Liver (tissue), 8 donors: ENCODE measurements at regions not wholly inside any gene's neighbourhood (a gene's known extent, or its start where the extent isn't known, plus 50 kb on each side); places are given as distances from the start of the nearest gene placed in this dataset. TPM values are rescaled to one million over a fixed set of nuclear protein-coding genes. Genes with fewer than 3 reads are reported as not detected.
A peak's percentile ranks its signal among the peaks of the same experiment; 100 is the strongest.
"Not testable (repeated sequence)": the region's sequence is repeated elsewhere in the genome, so short reads cannot be mapped to it uniquely, and the experiment has no call there.

Experiments used
- DNase-seq: peaks from one replicate; pipeline ENCODE4 v3.0.0-alpha.2; 2017; ENCODE audit warnings: low spot score
- H3K27ac ChIP-seq, 2 donors: one replicate each; pipeline ENCODE4 v1.7.0; 2013; ENCODE audit warnings: inconsistent platforms in 2 of 2, low read length in 2 of 2, control low read depth in 1 of 2, low read depth in 1 of 2, mild to moderate bottlenecking in 1 of 2
- H3K27me3 ChIP-seq, 4 donors: one replicate each; pipeline versions ENCODE4 v1.6.1 to v1.7.0; 2013; ENCODE audit warnings: low read length in 3 of 4, inconsistent platforms in 1 of 4, mild to moderate bottlenecking in 1 of 4, moderate library complexity in 1 of 4; ENCODE audit not compliant: control insufficient read depth in 4 of 4, insufficient read depth in 4 of 4
- H3K36me3 ChIP-seq, 4 donors: one replicate each; pipeline versions ENCODE4 v1.6.1 to v1.7.0; 2013; ENCODE audit warnings: low read length in 3 of 4, mild to moderate bottlenecking in 3 of 4, low read depth in 1 of 4, moderate library complexity in 1 of 4; ENCODE audit not compliant: control insufficient read depth in 4 of 4, insufficient read depth in 3 of 4
- H3K4me1 ChIP-seq, 4 donors: one replicate each; pipeline versions ENCODE4 v1.6.1 to v1.7.0; 2013; ENCODE audit warnings: low read length in 3 of 4, mild to moderate bottlenecking in 3 of 4, moderate library complexity in 1 of 4; ENCODE audit not compliant: control insufficient read depth in 4 of 4, insufficient read depth in 4 of 4
- H3K4me3 ChIP-seq, 3 donors: one replicate each; pipeline versions ENCODE4 v1.6.1 to v1.7.0; 2013; ENCODE audit warnings: low read length in 3 of 3, control low read depth in 1 of 3, low read depth in 1 of 3, mild to moderate bottlenecking in 1 of 3
- H3K9ac ChIP-seq, 2 donors: one replicate each; pipeline ENCODE4 v1.7.0; 2013; ENCODE audit warnings: low read length in 2 of 2, mild to moderate bottlenecking in 2 of 2, moderate library complexity in 2 of 2, control low read depth in 1 of 2, low read depth in 1 of 2
- H3K9me3 ChIP-seq, 4 donors: one replicate each; pipeline versions ENCODE4 v1.6.1 to v1.7.0; 2013; ENCODE audit warnings: low read length in 3 of 4; ENCODE audit not compliant: control insufficient read depth in 4 of 4
- HNF4A ChIP-seq, 2 donors: conservative IDR thresholded peaks; 2 replicates each; pipeline ENCODE4 v1.6.1; 2016; ENCODE audit warnings: antibody characterized with exemption in 2 of 2, mild to moderate bottlenecking in 2 of 2
- JUND ChIP-seq, 2 donors: IDR thresholded peaks; 2 replicates each; pipeline ENCODE4 v1.6.1; 2016; ENCODE audit warnings: antibody characterized with exemption in 2 of 2
- RAD21 ChIP-seq, 2 donors: IDR thresholded peaks; 2 replicates each; pipeline ENCODE4 v1.6.1; 2016; ENCODE audit warnings: antibody characterized with exemption in 2 of 2, mild to moderate bottlenecking in 2 of 2
- RXRA ChIP-seq, 2 donors: IDR thresholded peaks; 2 replicates each; pipeline ENCODE4 v1.6.1; 2017 to 2018; ENCODE audit warnings: antibody characterized with exemption in 2 of 2, mild to moderate bottlenecking in 1 of 2
- WGBS: extraction: QIAGEN DNeasy Blood & Tissue Kit; methylation state at CpG from one replicate; pipeline ENCODE4 v1.1.7; 2013; 5-methylcytosine and 5-hydroxymethylcytosine counted together
- small RNA-seq: library from RNA; depleted of rRNA; stranded (forward); fragments of <200 nt; gene quantifications from one replicate; pipeline ENCODE3, GENCODE V24; 2014
- donor health status: healthy.
- donor health status: healthy.
- donor health status: healthy.
- donor health status: healthy.

DNA sequence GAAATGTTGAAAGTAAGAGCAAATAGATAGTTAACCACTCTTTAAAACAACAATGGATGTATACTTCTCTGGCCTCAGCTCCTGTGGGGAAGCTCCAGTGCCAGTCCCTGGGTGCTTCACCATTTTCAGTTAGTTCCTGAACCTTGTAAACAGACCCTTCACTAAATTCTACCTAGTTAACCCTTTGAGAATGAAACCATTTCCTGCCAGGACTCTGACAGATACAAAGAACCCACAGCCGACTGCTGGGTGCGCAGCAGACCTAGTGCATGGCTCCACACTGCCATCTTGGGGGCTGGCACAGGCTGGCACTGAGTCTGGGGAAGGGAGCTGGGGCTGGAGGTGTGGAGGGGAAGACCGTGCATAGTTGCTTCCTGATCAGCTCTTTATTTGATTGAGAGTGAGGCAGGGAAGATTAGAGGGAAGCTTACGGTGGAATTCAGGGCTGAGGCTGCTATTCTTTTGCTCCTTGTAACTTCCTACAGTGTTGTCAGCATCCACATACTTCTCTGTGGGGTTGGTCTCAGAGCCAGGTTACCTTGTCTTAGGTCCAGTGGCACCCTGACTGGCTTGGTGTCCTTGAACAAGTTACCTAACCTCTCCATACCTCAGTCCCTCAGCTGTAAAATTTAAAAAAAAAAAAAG, 62.3 kb upstream of the TP53BP2 start:
- not testable (repeated sequence) for H3K4me3 ChIP-seq, H3K27ac ChIP-seq, DNase-seq, H3K4me1 ChIP-seq, H3K36me3 ChIP-seq, H3K9ac ChIP-seq, H3K27me3 ChIP-seq, H3K9me3 ChIP-seq
- peak; percentile 61 to 69 for TF ChIP-seq RAD21 (IDR thresholded peaks at IDR 0.05)
- WGBS, result 4% methylated on average over 4 of the region's 4 CpGs

- WGBS, result no CpG with 5 or more reads among the region's 1 CpG
- not testable (repeated sequence) for H3K9me3 ChIP-seq, H3K4me1 ChIP-seq
These were observed 57.5 kb upstream of the TP53BP2 start for GRCh38 chr1:223903221-223903620.

GRCh38 chr1:223899775-223900174, 54.0 kb upstream of the TP53BP2 start:
- not testable (repeated sequence) for H3K9me3 ChIP-seq

More at GRCh38 chr1:223903221-223903620, 57.5 kb upstream of the TP53BP2 start:
- DNase-seq, H3K4me3 ChIP-seq, H3K36me3 ChIP-seq, H3K27me3 ChIP-seq, H3K9ac ChIP-seq, H3K27ac ChIP-seq: not testable (repeated sequence)

DNA sequence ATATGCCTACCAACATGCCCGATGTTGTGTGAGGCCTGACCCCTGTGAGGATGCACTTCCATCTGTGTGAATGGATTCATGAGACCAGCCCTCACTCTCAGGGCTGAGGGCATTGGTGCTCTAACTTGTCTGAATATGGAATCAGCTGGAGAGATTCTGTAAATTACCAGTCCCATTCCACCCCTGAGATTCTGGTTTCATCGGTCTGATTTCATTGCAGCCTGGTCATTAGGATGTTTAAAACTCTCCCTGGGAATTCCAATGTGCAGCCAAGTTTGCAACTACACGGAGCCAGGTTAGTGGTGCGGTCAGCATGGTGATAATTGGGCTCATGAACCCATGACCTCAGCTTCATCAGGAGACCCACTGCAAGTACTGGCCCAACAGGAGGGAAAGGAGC, 51.4 kb upstream of the TP53BP2 start:
- not testable (repeated sequence) for H3K9ac ChIP-seq, H3K27me3 ChIP-seq, H3K4me3 ChIP-seq, H3K27ac ChIP-seq, H3K9me3 ChIP-seq, DNase-seq, H3K4me1 ChIP-seq, H3K36me3 ChIP-seq
- WGBS, result 86% methylated on average over 3 of the region's 4 CpGs

More at GRCh38 chr1:223899775-223900174, 54.0 kb upstream of the TP53BP2 start:
- not testable (repeated sequence) for H3K9ac ChIP-seq, H3K4me3 ChIP-seq, H3K27me3 ChIP-seq, H3K36me3 ChIP-seq, DNase-seq, H3K4me1 ChIP-seq
- TF ChIP-seq RXRA (IDR thresholded peaks at IDR 0.05), result peak in 1 of 2 donors; percentile 38
- TF ChIP-seq HNF4A (conservative IDR thresholded peaks at IDR 0.05), result peak in 1 of 2 donors; percentile 28
- TF ChIP-seq RAD21 (IDR thresholded peaks at IDR 0.05), result peak in 1 of 2 donors; percentile 26
- peak in 1 of 2 donors; percentile 36 for TF ChIP-seq JUND (IDR thresholded peaks at IDR 0.05)
- WGBS, result 30% methylated on average over 6 of the region's 6 CpGs
- H3K27ac ChIP-seq, result peak overlapping the region in 1 of 2 donors; percentile 12

DNA sequence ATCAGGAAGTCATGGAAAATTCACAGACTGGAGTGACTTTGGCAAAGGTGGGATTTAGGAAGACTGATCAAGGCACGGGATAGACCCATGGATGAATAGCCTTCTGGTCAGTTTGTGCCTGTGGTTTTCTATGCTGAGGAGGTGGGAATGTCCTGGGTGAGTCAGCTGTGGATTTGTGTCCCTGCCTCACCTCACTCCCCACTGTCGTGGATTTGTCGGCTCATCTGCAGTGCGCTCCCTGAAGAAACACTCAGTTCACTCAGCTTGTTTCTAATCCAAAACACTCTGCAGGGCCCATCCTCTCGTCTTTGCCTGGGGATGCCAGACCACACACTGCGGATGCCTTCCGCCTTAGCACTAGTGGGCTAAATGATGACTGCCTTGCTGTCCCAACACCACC, 50.2 kb upstream of the TP53BP2 start:
- 95% methylated on average over 6 of the region's 7 CpGs for WGBS
- H3K36me3 ChIP-seq, H3K4me3 ChIP-seq, H3K27me3 ChIP-seq, H3K4me1 ChIP-seq, H3K9ac ChIP-seq, H3K27ac ChIP-seq, H3K9me3 ChIP-seq, DNase-seq: not testable (repeated sequence)

Small RNA genes lying in the stretch of these regions (small RNA-seq; reads per million reads assigned to genes)
- not detected for gene RNU6-1319P
